ENCODE measurements at regions not wholly inside any gene's neighbourhood (a gene's known extent, or its start where the extent isn't known, plus 50 kb on each side); places are given as distances from the start of the nearest gene placed in this dataset.
"Not testable (repeated sequence)": the region's sequence is repeated elsewhere in the genome, so short reads cannot be mapped to it uniquely, and the experiment has no call there.

- no peak for DNase-seq
These were observed 590.2 kb upstream of the TBL1XR1 start for GRCh38 chr3:177787279-177788041.

- DNase-seq, result no peak
These were observed 592.2 kb upstream of the TBL1XR1 start for GRCh38 chr3:177789500-177789899.

- DNase-seq, result no peak
These were observed 595.2 kb upstream of the TBL1XR1 start for GRCh38 chr3:177792311-177793030.

DNA sequence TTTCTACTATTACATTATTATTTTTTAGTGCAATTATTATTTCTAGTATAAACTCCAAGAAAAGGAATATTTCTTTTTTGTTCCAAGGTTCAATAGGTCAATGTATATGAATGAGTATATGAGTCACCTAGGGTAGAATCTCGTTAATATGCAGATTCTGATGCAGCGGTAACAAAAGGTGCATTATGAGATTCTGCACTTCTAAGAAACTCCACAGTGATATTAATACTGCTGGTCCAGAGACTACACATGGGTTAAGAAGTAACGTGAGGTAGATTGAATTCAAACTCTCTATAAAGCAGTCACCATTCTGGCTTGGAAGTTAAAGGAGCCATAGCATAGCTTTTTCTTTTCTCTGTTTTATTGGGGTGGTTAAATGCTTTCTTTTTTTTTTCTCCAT, 596.2 kb upstream of the TBL1XR1 start:
- no peak for DNase-seq

DNA sequence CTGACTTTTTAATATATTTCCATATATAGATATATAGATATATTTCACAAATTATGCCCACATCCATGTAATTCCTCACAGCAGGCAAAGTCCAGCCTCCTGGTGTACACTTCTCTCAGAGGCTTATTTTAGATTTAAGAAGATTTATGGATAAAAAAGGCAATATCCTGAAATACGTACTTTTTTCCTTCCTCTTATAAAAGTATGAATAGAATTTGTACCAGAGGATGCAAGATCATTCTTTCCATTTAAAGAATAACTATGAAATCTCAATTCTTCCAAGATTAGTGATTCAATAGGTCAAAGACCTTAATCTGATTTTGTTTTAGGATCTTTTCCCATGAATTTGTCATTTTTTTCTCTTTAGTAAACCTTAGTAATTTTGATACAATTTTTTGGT, 597.9 kb upstream of the TBL1XR1 start:
- DNase-seq, result no peak

DNA sequence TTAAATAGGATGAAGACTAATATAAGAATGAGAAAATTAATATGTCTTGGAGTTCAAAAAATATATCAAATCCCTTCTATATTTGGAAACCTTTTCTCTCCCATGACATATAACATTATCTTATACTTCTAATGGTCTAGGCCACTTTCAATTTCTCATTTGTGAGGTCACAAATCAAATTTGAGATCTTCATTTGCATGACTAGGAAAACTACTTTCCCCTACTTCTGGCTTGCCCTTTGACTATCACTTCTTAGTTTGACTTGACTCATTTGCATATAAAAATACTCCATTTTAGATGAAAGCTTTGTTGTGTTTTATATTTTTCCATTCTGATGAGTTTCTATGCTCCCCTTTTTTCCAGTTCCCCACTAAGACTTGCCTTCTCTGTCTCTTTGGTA, 598.6 kb upstream of the TBL1XR1 start:
- no peak for DNase-seq

DNA sequence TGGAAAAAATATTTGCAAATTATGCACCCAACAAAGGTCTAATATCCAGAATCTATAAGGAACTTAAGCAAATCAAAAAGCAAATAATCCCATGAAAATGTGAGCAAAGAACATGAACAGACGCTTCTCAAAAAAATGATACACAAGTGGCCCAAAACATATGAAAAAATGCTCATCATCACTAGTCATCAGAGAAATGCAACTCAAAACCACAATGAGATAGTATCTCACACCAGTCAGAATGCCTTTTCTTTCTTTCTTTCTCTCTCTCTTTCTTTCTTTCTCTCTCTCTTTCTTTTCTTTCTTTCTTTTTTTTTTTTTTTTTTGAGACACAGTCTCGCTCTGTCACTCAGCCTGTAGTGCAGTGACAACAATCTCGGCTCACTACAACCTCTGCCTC, 602.9 kb upstream of the TBL1XR1 start:
- DNase-seq, result not testable (repeated sequence)

DNA sequence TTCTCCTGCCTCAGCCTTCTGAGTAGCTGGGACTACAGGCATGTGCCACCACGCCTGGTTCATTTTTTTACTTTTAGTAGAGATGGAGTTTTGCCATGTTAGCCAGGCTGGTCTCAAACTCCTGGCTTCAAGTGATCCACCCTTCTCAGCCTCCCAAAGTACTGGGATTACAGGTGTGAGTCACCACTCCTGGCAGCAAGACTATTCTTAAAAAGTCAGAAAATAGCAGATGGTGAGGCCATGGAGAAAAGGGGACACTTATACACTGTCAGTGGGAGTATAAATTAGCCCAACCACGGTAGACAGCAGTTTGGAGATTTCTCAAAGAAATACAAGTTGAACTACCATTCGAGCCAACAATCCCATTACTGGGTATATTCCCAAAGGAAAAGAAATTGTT, 603.3 kb upstream of the TBL1XR1 start:
- DNase-seq, result no peak

DNA sequence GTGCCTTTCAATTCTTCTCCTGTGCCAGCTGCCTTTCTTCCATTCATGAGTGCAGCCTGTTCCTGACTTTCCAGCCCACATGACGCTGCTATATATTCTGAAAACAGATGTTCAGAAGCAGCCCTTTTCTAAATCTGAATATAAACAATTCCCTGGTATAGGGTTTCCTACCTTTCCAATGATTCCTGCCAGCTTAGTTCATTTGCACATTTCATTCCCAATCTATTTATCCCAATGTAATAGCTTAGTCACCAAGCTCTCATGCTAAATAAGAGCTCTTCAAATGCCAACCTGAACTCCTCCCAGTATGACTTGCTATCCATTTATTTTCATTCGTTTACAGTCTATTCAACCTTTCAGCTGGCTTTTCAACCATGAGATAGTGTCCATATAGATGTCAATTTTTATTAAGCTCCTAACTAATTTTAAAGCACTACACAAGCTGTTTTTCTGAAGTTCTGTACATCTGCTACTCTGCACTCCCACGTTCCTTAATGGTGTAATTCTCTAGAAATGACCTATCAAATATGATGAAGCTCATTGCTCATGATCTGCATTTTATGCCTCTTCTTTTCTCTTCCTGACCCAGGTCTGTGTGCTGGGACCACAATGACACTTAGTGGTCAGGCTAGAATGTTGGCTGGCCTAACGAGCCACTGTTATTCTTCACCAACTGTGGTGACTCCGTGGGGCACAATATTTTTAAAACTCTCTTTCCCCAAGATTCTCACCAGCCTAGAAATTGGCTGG, 605.0 kb upstream of the TBL1XR1 start:
- peak in 1 of 4 experiments; percentile 5 for DNase-seq

DNA sequence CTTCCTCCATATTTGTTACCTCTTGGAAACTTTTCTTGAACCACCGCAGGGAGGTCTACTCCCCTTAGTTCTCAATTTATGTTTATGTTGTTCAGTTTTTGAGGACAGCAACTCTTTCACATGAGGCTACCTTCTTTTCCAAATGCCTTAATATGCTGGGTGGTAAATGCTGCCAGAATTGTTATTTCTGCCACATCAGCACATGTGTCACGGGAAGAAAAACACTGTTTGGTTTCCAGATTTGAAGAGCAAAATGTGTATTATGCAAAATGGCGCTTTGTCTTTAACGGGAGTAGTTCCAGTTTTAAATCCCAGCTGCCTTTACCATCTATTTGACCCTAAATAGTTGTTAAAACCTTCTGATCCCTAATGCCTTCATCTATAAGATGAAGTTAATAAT, 606.2 kb upstream of the TBL1XR1 start:
- no peak for DNase-seq

DNA sequence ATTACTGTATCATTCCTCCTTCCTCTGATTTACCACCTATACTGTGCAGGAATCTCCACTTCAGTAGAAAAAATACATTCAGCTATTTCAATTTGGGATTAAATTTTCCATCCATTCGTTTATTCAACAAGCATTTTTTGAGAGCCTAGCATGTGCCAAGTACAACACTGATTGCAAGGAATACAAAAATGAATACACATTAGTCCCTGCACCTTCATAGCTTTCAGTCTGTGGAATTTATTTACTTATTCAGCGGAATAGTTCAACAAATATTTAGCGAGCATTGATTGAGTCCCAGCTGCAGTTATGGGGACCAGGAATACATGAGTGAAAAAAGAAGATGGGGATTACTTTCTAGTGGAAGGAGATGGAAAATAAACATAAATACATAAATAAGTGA, 606.8 kb upstream of the TBL1XR1 start:
- no peak for DNase-seq

DNA sequence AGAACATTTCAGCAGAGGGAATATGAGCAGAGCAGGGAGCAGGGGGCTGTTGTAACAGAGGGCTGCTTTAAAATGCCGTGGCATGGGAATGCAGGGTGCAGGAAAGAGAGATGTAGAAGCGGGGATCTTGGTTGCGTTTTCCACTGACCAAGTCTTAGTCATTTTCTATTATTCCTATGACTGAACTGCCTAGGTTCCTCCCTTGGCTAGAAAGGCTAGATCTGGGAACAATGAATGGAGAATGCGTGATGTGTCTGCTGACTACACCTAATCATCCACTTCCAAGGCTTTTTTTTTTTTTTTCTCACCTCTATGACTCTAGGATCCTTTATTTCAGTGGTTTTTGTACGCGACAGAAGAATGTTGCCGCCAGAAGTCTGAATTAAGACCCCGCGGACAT, 607.4 kb upstream of the TBL1XR1 start:
- no peak for DNase-seq

DNA sequence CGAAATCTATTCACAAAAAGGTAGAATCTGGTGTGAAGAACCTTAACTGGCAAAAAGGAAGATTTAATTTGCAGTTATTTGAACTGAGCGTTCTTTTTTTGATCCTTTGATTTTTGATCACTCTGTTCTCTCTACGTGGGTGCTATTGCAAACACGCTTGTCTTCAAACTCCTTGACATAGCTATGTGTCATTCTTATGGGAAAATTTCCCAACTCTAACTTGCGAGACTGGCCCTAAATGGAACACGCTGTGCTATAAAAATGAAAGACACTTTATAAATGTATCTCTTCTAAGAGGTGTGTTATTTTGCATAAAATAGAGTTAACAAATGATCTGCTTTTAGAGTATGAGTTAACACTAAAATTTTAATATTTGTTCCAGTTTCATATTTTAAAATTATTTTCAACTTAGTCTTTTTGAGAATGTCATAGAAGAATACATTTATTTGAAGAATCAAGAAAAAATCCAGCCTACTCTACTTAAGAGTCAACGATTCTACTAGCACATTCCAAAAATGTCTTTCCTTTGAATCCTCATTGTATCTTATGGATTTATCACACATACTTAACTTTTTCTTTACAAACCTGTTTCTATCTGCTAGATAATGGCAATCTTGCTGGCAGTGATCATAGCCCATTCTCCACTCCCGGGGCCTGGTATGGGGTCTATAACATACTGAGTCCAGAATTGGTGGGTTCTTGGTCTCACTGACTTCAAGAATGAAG, 610.0 kb upstream of the TBL1XR1 start:
- no peak for DNase-seq

DNA sequence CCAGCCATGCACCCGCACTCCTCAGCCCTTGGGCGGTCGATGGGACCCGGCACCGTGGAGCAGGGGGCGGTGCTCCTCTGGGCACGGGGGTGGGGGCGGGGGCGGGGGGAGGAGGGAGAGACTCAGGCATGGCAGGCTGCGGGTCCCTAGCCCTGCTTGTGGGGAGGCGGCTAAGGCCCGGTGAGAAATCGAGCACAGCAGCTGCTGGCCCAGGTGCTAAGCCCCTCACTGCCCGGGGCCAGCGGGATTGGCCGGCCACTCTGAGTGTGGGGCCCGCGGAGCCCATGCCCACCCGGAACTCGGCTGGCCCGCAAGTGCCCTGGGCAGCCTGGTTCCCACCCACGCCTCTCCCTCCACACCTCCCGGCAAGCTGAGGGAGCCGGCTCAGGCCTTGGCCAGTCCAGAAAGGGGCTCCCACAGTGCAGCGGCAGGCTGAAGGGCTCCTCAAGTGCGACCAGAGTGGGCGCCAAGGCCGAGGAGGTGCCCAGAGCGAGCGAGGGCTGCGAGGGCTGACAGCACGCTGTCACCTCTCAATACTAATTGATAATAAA, 611.7 kb upstream of the TBL1XR1 start:
- DNase-seq, result not testable (repeated sequence)

- DNase-seq, result peak in 3 of 4 experiments; percentile 17 to 61 (median 48)
These were observed 612.9 kb upstream of the TBL1XR1 start for GRCh38 chr3:177810162-177810623.

DNA sequence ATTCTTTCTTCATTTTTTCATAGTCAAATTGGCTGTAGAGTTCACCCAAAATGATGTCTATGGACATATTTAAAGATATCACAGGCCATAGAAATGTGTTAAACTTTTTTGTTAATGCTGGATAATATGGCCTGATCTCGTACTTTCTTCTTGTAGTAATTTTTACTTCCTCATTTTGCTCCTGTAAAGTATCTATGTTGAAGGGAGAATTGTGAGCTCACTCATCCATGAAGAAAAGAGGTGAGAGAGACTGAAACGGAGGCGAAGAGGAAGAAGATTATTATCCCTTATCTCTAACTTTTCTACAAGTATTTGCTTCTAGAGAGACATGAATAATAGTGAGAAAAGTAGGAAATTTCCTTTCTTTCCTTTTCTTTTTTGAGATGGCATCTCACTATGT, 613.8 kb upstream of the TBL1XR1 start:
- DNase-seq, result peak in 2 of 4 experiments; percentile 27 to 38

- DNase-seq, result no peak
These were observed 614.6 kb upstream of the TBL1XR1 start for GRCh38 chr3:177811835-177812234.

DNA sequence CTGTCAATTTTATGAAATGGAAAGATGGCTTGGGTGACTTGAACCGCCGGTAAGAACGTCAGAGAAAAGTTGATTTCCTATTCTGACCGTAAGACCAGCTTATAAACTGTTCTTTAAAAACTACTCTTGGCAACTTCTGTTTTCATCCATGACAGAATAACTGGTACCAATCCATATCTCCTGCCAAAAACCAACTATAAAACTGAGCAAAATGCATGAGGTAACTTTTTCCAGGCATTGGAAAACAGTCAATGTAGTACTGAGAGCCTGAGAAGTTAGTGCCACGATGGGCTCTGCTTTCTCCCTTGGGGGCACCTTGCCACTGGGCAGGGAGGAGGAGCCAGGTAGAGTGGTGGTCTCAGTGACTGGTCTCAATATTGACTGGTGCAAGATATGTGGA, 615.2 kb upstream of the TBL1XR1 start:
- DNase-seq, result no peak

DNA sequence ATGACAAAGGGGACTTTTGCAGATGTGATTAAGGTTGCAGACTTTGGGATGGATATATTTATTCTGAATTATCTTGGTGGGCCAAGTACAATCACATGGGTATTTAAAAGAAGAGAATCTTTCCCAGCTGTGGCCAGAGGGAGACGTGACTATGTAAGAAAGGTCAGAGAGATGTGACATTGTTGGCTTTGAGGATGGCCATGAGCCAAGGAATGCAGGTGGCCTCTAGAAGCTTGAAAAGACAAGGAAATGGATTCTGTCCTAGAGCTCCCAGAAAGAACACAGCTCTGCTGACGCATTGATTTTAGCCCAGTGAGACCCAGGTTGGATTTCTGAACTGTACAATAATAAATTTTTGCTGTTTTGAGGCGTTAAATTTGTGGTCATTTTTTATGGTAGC, 616.0 kb upstream of the TBL1XR1 start:
- no peak for DNase-seq

DNA sequence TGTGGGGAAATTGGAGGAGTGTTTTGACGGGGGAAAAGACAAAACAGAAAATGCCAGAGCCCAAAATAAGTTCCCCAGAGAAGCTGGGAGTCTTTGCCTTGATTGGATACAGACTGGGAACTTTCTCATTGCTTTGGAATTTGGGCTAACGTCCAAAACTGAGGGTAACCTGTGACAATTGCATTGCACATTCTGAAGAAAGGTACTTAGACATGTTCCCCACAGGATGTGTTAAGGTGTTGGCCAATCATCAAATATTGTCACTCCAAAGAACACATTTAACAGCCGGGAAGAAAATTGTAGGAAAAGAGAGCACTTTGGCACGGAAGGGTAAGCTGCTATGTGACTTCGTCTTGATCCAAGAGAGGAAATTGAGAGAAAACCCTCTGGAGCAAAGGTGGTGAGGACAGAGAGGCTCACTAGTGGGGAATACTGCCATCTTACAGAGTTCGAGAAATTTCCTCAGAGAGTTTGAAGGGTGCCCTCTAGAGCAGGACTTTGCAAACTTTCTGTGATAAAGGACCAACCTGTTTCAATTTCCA, 619.5 kb upstream of the TBL1XR1 start:
- no peak for DNase-seq

DNA sequence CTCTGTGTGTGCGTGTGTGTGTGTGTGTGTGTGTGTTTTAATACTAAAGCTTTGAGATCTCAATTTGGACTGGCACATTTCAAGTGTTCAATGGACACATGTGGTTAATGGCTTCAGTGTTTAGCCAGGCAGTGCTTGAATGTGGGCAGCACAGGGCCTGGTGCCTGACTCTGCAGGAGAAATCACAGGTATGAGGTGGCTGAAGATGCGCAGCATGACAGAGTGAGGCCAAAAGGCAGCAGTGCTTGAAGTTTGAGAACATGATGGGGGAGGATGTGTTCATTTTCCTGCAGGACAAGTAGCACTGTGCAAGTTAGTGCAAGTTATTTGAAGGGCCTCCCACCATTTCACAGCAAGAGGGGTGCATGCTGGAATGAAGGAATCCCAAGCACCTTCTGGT, 620.5 kb upstream of the TBL1XR1 start:
- DNase-seq, result no peak

GRCh38 chr3:177818712-177819240, 621.5 kb upstream of the TBL1XR1 start:
- peak in 2 of 4 experiments; percentile 35 to 56 for DNase-seq
